ENCODE measurements at regions not wholly inside any gene's neighbourhood (a gene's known extent, or its start where the extent isn't known, plus 50 kb on each side); places are given as distances from the start of the nearest gene placed in this dataset.
"Not testable (repeated sequence)": the region's sequence is repeated elsewhere in the genome, so short reads cannot be mapped to it uniquely, and the experiment has no call there.

GRCh38 chr1:166597516-166597915, 241.8 kb upstream of the POGK start:
- H3K4me3 ChIP-seq = no peak overlapping the region
- H3K4me1 ChIP-seq = no peaks in the 10 kb centered on the region
- in situ Hi-C loops (cut with MboI; ENCODE audit: low pct_ligation_motif_present in 1 of 4, low pct_unique_long_range_greater_than_20kb in 1 of 4, low sequenced_read_pairs in 3 of 4) = no loop called here
- H3K9me3 ChIP-seq = no peaks in the 10 kb centered on the region
- no peaks in the 10 kb centered on the region for H3K36me3 ChIP-seq
- DNase-seq = no peak
- H3K27ac ChIP-seq = no peak overlapping the region
- intact Hi-C loops (cut with DNase I; ENCODE audit: low total_unique reads) = no loop called here
- no peaks in the 10 kb centered on the region for H3K27me3 ChIP-seq
- TF ChIP-seq EP300 (IDR thresholded peaks at IDR 0.05; ENCODE audit: low read depth) = no peak
- TF ChIP-seq POLR2AphosphoS5 (IDR thresholded peaks at IDR 0.05) = no peak
- no peak for TF ChIP-seq POLR2A (IDR thresholded peaks at IDR 0.05)
- no peak for TF ChIP-seq CTCF (IDR thresholded peaks at IDR 0.05)

GRCh38 chr1:166600574-166600973, 238.7 kb upstream of the POGK start:
- Histone ChIP-seq H3K36me3 (no peaks in the 10 kb centered on the region), H3K9me3 (no peaks in the 10 kb centered on the region), H3K4me1 (no peaks in the 10 kb centered on the region), H3K27me3 (no peaks in the 10 kb centered on the region), H3K4me3 (no peak overlapping the region), H3K27ac (no peak overlapping the region)
- in situ Hi-C loops (cut with MboI; ENCODE audit: low pct_ligation_motif_present in 1 of 4, low pct_unique_long_range_greater_than_20kb in 1 of 4, low sequenced_read_pairs in 3 of 4) = no loop called here
- DNase-seq = no peak
- no peak for TF ChIP-seq EP300 (IDR thresholded peaks at IDR 0.05; ENCODE audit: low read depth)
- TF ChIP-seq POLR2A (IDR thresholded peaks at IDR 0.05) = no peak
- no peak for TF ChIP-seq POLR2AphosphoS5 (IDR thresholded peaks at IDR 0.05)
- no peak for TF ChIP-seq CTCF (IDR thresholded peaks at IDR 0.05)
- 14 to 32% methylated on average over 1 of the region's 1 CpG for WGBS, 2 donors (ENCODE audit: low coverage in 1 of 2)
- intact Hi-C loops (cut with DNase I; ENCODE audit: low total_unique reads) = no loop called here

GRCh38 chr1:166601650-166602278, 237.5 kb upstream of the POGK start:
- Histone ChIP-seq H3K4me3 (no peak overlapping the region), H3K27ac (no peak overlapping the region), H3K4me1 (no peaks in the 10 kb centered on the region), H3K36me3 (no peaks in the 10 kb centered on the region), H3K27me3 (no peaks in the 10 kb centered on the region), H3K9me3 (no peaks in the 10 kb centered on the region)
- intact Hi-C loops (cut with DNase I; ENCODE audit: low total_unique reads) = no loop called here
- WGBS, 2 donors (ENCODE audit: low coverage in 1 of 2) = 63 to 77% methylated on average over 5 of the region's 5 CpGs
- in situ Hi-C loops (cut with MboI; ENCODE audit: low pct_ligation_motif_present in 1 of 4, low pct_unique_long_range_greater_than_20kb in 1 of 4, low sequenced_read_pairs in 3 of 4) = no loop called here
- DNase-seq = no peak
- TF ChIP-seq EP300 (IDR thresholded peaks at IDR 0.05; ENCODE audit: low read depth) (no peak), CTCF (IDR thresholded peaks at IDR 0.05) (no peak), POLR2AphosphoS5 (IDR thresholded peaks at IDR 0.05) (no peak), POLR2A (IDR thresholded peaks at IDR 0.05) (no peak)

- H3K36me3 ChIP-seq; DNase-seq; H3K4me3 ChIP-seq; H3K4me1 ChIP-seq; H3K27me3 ChIP-seq; in situ Hi-C loops (cut with MboI; ENCODE audit: low pct_ligation_motif_present in 1 of 4, low pct_unique_long_range_greater_than_20kb in 1 of 4, low sequenced_read_pairs in 3 of 4); H3K27ac ChIP-seq; H3K9me3 ChIP-seq; intact Hi-C loops (cut with DNase I; ENCODE audit: low total_unique reads): not testable (repeated sequence)
- 51 to 80% methylated on average over 2 to 3 of the region's 3 CpGs for WGBS, 2 donors (ENCODE audit: low coverage in 1 of 2)
Observed at GRCh38 chr1:166602801-166603200, 236.5 kb upstream of the POGK start.

GRCh38 chr1:166603296-166603695, 236.0 kb upstream of the POGK start:
- 61 to 77% methylated on average over 5 of the region's 5 CpGs for WGBS, 2 donors (ENCODE audit: low coverage in 1 of 2)
- Histone ChIP-seq H3K9me3 (no peaks in the 10 kb centered on the region), H3K27me3 (no peaks in the 10 kb centered on the region), H3K4me3 (no peak overlapping the region), H3K36me3 (no peaks in the 10 kb centered on the region), H3K27ac (no peak overlapping the region), H3K4me1 (no peaks in the 10 kb centered on the region)
- no peak for DNase-seq
- TF ChIP-seq POLR2AphosphoS5 (IDR thresholded peaks at IDR 0.05) (no peak), POLR2A (IDR thresholded peaks at IDR 0.05) (no peak), EP300 (IDR thresholded peaks at IDR 0.05; ENCODE audit: low read depth) (no peak)
- intact Hi-C loops (cut with DNase I; ENCODE audit: low total_unique reads) = no loop called here
- in situ Hi-C loops (cut with MboI; ENCODE audit: low pct_ligation_motif_present in 1 of 4, low pct_unique_long_range_greater_than_20kb in 1 of 4, low sequenced_read_pairs in 3 of 4) = no loop called here

All from transverse colon (tissue), 4 donors.